Breast epithelium (tissue), 4 donors: ENCODE measurements at regions not wholly inside any gene's neighbourhood (a gene's known extent, or its start where the extent isn't known, plus 50 kb on each side); places are given as distances from the start of the nearest gene placed in this dataset.
"Not testable (repeated sequence)": the region's sequence is repeated elsewhere in the genome, so short reads cannot be mapped to it uniquely, and the experiment has no call there.

Source experiments
- DNase-seq, 2 donors: peaks; one replicate each; pipeline ENCODE4 v3.0.0-alpha.2; 2019; ENCODE audit warnings: low spot score in 2 of 2
- H3K27ac ChIP-seq, 2 donors: fragments of 200-600 bp; sonication (generic) in 1 of 2; one replicate each; pipeline ENCODE4 v1.5.1; 2016 to 2019; ENCODE audit warnings: mild to moderate bottlenecking in 1 of 2
- H3K27me3 ChIP-seq, 2 donors: fragments of 200-600 bp; sonication (generic) in 1 of 2; one replicate each; pipeline versions ENCODE4 v1.5.1 to v1.6.0; 2017 to 2019; ENCODE audit warnings: control low read depth in 1 of 2, mild to moderate bottlenecking in 1 of 2
- H3K36me3 ChIP-seq: fragments of 200-600 bp; one replicate; pipeline ENCODE4 v1.5.1; 2019
- H3K4me1 ChIP-seq, 2 donors: fragments of 200-600 bp; sonication (generic); one replicate each; pipeline ENCODE4 v1.5.1; 2016 to 2019; ENCODE audit warnings: control low read depth in 1 of 2
- H3K4me3 ChIP-seq, 3 donors: fragments of 200-600 bp; sonication (generic); 1 replicate in 2 of 3; 2 replicates in 1 of 3; pipeline ENCODE4 v1.5.1; 2016 to 2019; ENCODE audit warnings: mild to moderate bottlenecking in 3 of 3, moderate library complexity in 2 of 3
- H3K9me3 ChIP-seq, 2 donors: fragments of 200-600 bp; sonication (generic) in 1 of 2; one replicate each; pipeline ENCODE4 v1.5.1; 2016 to 2019; ENCODE audit warnings: control low read depth in 1 of 2
- POLR2A ChIP-seq: fragments of 450-650 bp; IDR thresholded peaks from one replicate; pipeline ENCODE4 v1.6.1; 2016; ENCODE audit warnings: antibody characterized with exemption, mild to moderate bottlenecking, moderate library complexity
- POLR2AphosphoS5 ChIP-seq, 3 donors: sonication (generic); formaldehyde crosslinking; IDR thresholded peaks; one replicate each; pipeline ENCODE4 v1.6.1; 2017; ENCODE audit warnings: antibody characterized with exemption in 3 of 3
- intact Hi-C: fragments of 100-400 bp; cut with DNase I; formaldehyde crosslinking; loops from one replicate; pipeline ENCODE4 v1.15.1; 2023; ENCODE audit warnings: low total_unique reads
- TF ChIP-seq, protein P1 (sequence below), 3 donors: fragments of 450-650 bp; IDR thresholded peaks; one replicate each; pipeline ENCODE4 v1.5.1; 2016 to 2017; ENCODE audit warnings: antibody characterized with exemption in 3 of 3, mild to moderate bottlenecking in 3 of 3, moderate library complexity in 3 of 3

DNA sequence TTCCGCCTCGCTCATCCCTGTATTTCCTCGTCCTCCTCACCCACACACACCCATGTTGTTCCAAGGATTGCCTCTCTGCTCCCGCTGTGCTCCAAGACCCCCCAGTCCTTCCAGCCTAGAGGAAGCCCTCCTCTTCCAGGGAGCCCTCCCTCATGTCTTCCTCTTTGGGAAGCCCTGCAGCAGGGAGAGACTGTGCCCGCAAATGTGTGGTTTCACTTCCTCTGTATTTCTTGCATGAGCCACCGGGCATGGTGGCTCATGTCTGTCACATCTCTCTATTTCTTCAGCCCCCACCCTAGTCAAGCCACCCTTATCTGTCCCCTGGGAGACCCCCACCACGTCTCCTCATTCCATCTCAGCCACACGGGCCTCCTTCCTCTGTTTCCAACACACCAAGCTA lies 57.5 kb upstream of the PAX7 start:
- no peak for TF ChIP-seq POLR2AphosphoS5 (IDR thresholded peaks at IDR 0.05)
- TF ChIP-seq, protein P1, sequence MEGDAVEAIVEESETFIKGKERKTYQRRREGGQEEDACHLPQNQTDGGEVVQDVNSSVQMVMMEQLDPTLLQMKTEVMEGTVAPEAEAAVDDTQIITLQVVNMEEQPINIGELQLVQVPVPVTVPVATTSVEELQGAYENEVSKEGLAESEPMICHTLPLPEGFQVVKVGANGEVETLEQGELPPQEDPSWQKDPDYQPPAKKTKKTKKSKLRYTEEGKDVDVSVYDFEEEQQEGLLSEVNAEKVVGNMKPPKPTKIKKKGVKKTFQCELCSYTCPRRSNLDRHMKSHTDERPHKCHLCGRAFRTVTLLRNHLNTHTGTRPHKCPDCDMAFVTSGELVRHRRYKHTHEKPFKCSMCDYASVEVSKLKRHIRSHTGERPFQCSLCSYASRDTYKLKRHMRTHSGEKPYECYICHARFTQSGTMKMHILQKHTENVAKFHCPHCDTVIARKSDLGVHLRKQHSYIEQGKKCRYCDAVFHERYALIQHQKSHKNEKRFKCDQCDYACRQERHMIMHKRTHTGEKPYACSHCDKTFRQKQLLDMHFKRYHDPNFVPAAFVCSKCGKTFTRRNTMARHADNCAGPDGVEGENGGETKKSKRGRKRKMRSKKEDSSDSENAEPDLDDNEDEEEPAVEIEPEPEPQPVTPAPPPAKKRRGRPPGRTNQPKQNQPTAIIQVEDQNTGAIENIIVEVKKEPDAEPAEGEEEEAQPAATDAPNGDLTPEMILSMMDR (IDR thresholded peaks at IDR 0.05), result no peak
- no peak for TF ChIP-seq POLR2A
- DNase-seq, result no peak
- intact Hi-C loops, result no loop called here
- Histone ChIP-seq H3K9me3 (no peaks in the 10 kb centered on the region), H3K27me3 (no peaks in the 10 kb centered on the region), H3K36me3 (no peaks in the 10 kb centered on the region), H3K4me3 (no peak overlapping the region), H3K27ac (no peak overlapping the region), H3K4me1 (no peaks in the 10 kb centered on the region)

DNA sequence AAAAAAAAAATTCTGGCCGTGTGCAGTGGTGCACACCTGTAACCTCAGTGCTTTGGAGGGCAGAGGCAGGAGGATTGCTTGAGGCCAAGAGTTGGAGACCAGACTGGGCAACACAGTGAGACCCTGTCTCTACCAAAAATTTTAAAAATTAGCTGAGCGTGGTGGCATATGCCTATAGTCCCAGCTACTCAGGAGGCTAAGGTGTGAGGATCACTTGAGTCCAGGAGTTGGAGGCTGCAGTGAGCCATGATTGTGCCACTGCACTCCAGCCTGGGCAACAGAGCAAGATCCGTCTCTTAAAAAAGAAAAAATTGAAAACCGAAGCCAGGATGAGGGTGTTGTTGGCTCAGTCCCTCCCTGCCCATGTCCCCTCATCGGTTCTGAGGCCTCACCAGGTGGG lies 55.9 kb upstream of the PAX7 start:
- Histone ChIP-seq H3K27me3 (no peaks in the 10 kb centered on the region), H3K4me3 (no peak overlapping the region), H3K27ac (no peak overlapping the region), H3K36me3 (no peaks in the 10 kb centered on the region), H3K9me3 (no peaks in the 10 kb centered on the region), H3K4me1 (no peaks in the 10 kb centered on the region)
- TF ChIP-seq POLR2A, result no peak
- TF ChIP-seq, protein P1 (IDR thresholded peaks at IDR 0.05), result no peak
- no peak for DNase-seq
- intact Hi-C loops, result no loop called here

DNA sequence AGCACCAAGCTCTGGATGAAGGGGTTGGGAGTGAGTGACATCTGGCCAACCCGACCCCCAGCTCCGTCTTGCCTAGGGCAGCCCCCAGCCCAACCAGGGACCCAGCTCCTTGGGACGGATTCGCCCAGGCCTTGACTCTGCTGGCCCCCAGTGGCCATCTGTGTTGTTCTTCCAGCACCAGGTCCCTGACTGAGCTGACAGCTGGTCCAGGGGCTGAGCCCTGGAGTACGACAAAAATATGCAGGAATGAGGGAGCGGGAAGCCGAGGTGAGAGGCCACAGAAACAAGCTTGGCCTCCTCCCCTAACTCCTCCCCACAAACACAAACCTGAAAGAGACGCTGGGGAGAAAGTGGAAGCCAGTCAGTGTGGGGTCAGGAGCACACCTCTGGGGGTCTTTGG lies 55.0 kb upstream of the PAX7 start:
- DNase-seq, result no peak

DNA sequence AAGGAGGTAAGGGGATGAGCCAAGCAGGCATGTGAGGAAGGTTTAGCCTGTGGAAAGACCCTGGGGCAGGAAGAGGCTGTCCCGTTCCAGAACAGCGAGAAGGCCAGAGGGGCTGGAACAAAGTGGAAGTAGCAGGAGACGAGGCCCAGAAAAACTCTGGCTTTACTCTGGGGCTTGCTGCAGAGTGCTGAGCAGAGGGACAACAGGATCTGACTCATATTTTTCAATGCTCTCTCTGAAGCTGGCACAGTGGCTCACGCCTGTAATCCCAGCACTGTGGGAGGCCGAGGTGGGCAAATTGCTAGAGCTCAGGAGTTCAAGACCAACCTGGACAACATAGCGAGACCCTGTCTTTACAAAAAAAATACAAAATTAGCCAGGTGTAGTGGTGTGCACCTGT lies 52.4 kb upstream of the PAX7 start:
- H3K4me3 ChIP-seq, result no peak overlapping the region
- no peak overlapping the region for H3K27ac ChIP-seq
- no peaks in the 10 kb centered on the region for H3K4me1 ChIP-seq
- H3K9me3 ChIP-seq, result no peaks in the 10 kb centered on the region
- peaks cover 0 to 10% of the 10 kb centered on the region in 2 donors for H3K27me3 ChIP-seq
- TF ChIP-seq, protein P1 (IDR thresholded peaks at IDR 0.05), result no peak
- TF ChIP-seq POLR2A, result no peak
- no peak for TF ChIP-seq POLR2AphosphoS5 (IDR thresholded peaks at IDR 0.05)
- H3K36me3 ChIP-seq, result no peaks in the 10 kb centered on the region
- intact Hi-C loops, result no loop called here
- no peak for DNase-seq

More for the DNA sequence above, 55.0 kb upstream of the PAX7 start:
- intact Hi-C loops, result no loop called here
- H3K4me1 ChIP-seq, result no peaks in the 10 kb centered on the region
- no peaks in the 10 kb centered on the region for H3K9me3 ChIP-seq
- H3K27ac ChIP-seq, result no peak overlapping the region
- H3K4me3 ChIP-seq, result no peak overlapping the region
- H3K27me3 ChIP-seq, result peaks cover 0 to 1% of the 10 kb centered on the region in 2 donors
- H3K36me3 ChIP-seq, result no peaks in the 10 kb centered on the region
- no peak for TF ChIP-seq POLR2AphosphoS5 (IDR thresholded peaks at IDR 0.05)
- TF ChIP-seq, protein P1 (IDR thresholded peaks at IDR 0.05), result peak; percentile 33 to 65 (median 48)

DNA sequence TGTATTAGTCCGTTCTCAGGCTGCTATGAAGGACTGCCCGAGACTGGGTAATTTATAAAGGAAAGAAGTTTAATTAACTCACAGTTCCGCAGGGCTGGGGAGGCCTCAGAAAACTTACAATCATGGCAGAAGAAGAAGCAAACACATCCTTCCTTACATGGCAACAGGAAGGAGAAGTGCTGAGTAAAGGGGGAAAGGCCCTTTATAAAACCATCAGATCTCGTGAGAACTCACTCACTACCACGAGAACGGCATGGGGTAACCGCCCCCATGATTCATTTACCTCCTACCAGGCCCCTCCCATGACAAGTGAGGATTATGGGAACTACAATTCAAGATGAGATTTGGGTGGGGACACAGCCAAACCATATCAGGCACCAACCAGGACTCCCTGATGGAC lies 51.4 kb upstream of the PAX7 start:
- H3K9me3 ChIP-seq, H3K36me3 ChIP-seq, DNase-seq, intact Hi-C loops, H3K4me1 ChIP-seq, H3K4me3 ChIP-seq, H3K27me3 ChIP-seq, H3K27ac ChIP-seq: not testable (repeated sequence)

DNA sequence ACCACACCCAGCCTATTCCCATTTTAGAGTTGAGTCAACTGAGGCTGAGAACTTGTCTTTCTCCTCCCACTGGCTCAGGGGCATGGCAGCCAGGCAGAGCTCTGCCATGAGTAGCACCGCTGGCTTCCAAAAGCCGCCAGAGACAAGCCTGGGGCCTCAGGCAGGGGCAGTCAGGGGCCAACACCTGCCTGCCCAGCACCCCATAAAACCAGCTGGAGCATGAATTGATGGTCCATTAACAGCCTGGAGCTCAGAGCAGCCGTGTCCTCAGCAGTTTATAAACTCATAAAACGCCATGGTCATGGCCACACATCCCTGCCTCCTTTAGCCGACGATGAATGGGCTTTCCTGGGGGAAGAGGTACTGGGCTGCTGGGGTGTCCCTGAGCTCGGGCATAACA lies 50.6 kb upstream of the PAX7 start:
- no peaks in the 10 kb centered on the region for H3K9me3 ChIP-seq
- H3K27ac ChIP-seq, result no peak overlapping the region
- no peaks in the 10 kb centered on the region for H3K4me1 ChIP-seq
- H3K36me3 ChIP-seq, result no peaks in the 10 kb centered on the region
- intact Hi-C loops, result no loop called here
- no peak overlapping the region for H3K4me3 ChIP-seq
- DNase-seq, result no peak
- TF ChIP-seq POLR2A (no peak), POLR2AphosphoS5 (IDR thresholded peaks at IDR 0.05) (no peak)
- TF ChIP-seq, protein P1 (IDR thresholded peaks at IDR 0.05), result no peak
- H3K27me3 ChIP-seq, result peaks cover 0 to 10% of the 10 kb centered on the region in 2 donors
